Cerebellar cortex (tissue), 1 donor: ENCODE measurements at regions not wholly inside any gene's neighbourhood (a gene's known extent, or its start where the extent isn't known, plus 50 kb on each side); places are given as distances from the start of the nearest gene placed in this dataset.

Source experiments
- DNase-seq: peaks from one replicate; pipeline ENCODE4 v3.0.0-alpha.2; 2015; ENCODE audit warnings: low spot score

DNA sequence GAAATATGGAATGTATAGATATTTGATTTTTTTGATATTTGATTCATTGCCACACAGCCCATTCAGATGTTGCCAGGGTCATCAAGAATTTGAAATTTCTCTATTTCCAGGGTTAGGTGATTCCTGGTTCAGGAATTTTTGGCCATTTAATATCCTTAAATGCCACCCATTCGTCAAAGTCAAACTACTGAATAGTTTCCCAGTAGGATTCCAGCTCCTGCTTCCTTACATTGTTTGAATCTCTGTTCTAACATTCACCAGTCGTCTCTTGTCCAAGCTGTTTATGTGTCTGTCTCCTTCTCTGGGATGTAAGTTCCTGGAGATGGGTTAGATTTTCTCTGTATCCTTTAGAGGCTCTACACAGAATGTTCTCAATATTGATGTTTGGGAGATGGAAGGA is 124.9 kb upstream of the TLE3 start:
- no peak for DNase-seq

DNA sequence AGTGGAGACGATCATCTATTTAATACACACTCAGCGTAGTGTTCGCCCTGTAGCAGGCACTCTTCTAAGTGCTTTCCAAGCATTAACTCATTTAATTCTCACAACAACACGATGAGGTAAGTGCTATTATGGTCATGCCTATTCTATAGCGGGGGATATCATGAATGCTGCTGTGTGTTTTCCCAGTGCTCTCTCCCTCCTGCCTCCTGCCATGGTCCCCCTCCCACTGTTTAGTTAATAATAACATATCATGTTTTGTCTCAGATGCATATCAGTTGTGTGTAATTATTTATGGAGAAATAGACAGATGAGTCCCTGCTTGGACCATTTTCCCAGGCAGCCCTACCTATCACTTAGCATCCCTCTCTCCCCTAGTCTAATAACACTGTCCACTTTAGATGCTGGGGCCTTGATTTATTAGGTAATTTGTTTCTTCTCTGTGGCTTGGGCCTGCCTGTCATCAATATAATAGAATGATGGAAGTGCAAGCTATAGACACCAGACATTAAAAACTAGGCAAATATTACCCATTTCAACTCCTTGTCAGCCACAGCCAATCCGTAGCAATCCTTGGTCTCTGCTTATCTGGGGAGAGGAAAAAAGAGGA is 122.9 kb upstream of the TLE3 start:
- DNase-seq: no peak

DNA sequence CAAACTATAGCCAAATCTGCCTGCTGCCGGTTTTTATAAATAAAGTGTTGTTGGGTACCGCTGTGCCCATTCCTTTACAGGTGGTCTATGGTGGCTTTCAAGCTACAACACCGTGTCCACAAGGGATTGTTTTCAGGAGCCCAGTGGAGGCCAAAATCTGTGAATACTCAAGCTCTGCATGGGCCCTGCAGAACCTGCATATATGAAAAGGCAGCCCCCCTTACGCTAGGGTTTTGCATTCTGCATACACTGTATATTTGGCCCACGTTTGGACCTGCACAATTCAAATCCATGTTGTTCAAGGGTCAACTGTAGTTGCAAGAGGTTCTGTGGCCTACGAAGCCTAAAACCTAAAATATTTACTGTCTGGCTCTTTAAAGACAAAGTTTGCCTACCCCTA is 122.2 kb upstream of the TLE3 start:
- DNase-seq: no peak

DNA sequence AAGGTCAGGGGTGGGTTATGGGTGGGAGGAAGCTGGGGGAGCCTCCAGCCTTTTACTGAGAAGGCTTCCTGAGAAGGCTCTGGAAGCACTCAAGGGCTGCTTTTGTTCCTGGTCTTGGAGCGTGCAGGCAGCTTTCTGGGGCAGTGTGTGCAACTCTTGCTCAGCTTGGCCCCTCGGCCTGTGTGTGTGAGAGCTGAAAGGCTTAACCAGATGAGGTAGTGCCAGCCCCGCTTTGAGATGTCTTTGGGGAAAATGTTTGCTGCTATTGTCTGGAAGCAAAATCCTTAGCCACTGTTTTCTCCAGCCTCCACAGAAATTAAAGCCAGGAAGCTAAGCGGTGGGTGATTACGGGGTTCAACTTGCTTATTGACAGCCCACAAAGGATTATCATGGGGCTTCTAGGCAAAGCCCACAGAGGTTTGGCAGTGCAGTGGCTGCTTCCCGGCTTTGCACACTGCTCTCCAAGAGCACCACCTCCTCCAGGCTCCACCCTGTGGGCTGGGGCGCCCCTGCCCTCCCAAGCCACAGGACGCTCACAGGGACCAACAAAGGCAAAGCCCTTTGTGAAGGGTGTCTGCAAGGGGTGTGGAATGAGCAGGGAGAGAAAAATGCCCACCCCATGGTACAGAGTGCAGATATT is 121.7 kb upstream of the TLE3 start:
- DNase-seq: no peak

DNA sequence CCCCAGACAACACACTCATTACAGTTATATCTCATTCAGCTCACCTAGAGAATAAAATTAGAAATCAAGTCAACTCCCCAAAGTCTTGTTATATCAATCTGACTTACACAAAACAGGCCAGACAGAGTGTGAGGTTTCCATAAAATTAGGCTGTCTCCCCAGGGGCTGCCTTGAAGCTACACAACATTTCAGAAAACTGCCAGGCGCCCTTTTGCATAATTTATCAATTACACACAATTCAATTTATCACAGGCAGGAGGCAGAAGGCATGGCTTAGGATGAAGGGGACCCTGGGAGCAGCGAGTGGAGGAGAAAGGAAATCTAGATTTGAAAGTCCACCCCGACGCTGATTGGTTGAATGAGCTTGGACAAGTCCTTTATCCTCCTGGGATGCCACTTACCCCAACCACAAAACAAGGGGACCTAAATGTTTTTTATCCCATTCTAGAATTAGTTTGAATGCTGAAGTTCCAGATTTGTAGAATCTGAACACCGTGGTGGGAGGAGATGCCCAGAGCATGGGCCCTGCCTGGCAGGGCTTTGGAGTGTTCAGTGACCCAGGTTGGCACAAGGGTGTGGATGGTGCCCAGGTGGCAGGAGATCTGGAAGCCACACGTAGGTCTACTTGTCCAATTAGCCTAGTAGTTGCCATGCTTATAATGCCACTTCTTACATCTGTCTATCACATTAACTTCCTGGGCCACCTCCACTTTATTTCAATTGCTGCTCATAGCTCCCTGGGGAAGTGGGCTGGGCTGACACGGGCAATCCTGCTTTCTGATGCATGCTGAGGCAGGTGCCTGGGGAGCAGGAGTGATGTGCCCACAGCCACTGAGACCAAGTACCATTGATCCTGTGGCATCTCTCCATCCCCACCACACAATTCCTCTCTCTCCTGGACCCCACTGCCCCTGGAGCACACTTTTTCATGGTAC is 119.8 kb upstream of the TLE3 start:
- no peak for DNase-seq

DNA sequence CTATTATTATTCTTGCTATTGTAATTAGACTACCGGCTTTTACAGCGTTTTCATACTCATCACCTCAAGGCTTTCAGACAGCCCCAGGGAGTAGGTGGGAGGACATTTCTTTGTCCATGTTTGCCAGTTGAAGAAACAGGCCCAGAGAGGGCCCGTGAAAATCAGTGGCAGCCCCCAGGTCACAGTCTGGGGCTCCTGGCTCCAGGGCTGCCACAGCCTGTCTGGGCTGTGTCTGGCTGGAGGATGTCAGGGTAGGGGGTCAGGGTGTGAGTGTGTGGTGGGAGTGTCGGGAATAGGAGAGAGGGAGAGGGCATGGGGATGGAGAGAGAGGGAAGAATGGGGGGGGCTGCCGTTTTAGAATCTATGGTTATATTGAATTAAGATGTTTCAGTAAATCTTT is 118.2 kb upstream of the TLE3 start:
- DNase-seq: no peak

DNA sequence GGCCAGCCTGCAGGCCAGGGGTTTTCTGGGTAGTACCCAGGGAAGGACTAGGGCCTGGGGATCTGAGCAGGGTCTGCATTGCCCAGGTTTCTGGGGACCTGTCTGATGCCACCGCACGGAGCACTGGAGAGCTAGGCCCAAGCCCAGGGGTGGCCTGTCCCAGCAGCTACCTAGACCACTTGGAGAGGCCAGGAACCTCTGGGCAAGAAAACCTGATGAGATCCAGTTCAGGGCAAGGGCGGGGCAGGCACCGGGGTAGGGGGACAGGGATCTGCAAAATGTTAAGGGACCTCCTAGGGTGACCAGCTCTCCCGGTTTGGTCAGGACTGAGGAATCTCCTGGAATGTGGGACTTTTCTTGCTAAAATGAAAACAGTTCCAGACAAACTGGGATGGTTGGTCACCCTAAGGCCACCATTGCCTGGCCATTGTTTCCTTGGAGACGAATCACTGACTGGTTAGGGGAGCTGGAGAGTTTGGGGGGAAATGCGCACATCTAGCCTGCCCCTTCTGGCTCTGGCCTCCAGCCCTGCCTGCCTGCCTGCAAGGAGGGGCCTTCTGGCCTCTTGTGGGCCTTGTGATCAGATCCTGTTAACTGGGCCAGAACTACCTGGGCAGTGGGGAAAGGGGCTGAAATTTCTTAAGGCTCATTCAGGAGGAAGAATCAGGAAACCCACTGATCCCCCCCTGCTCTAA is 117.4 kb upstream of the TLE3 start:
- no peak for DNase-seq

DNA sequence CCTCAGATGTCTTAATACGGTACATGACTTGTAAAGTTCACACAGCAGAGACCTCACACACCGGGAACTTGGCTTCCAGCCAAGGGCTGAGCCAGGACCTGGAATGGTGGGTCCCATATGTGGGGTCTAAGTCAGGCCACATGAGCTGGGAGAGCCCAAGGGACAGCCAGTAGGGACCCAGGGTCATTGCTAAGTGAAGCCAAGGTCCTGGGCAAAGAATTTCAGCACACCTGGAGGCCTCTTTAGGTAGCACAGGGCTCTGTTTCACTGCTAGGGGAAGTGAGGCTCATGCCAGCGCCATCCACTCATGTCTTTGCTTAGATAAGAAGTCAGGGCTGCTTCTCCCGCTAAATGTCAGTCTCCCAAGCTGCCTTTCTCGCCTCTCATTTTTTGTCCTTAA is 116.6 kb upstream of the TLE3 start:
- DNase-seq: no peak

DNA sequence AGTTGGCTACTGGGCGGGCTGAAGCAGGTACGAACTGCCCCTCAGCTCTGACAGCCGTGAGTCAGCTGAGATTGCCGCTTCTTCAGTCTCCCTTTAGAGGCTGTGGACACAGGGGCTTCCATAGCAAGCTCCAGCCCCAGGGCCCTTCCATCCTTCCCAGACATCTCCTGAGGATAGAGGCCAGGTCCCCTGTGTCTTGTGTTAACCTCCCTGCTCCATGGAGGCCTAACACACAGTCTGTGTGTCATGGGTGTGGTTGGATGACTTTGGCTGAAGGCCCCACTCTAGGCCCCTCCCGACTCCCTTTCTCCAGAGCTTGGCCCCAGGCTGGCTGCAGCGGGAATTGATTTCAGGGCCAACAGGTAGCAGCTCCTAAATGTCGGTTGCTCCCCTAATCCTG is 116.1 kb upstream of the TLE3 start:
- DNase-seq: no peak

DNA sequence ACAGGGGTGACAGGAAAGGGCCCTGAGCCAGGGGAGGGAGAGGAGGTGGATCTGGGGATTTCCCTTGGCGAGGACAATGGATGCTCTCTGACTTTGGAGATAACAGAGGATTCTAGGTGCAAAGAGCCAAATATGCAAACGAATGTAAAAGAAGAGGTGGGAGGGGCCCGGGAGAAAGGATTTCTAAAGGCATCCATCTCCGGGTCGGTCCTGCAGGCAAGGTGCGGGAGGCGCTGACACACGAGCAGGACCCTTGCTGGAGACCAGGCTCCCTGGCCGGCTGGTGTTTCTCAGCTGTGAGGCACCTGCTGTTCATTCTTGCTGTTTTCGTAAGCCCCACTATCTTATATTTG is 115.2 kb upstream of the TLE3 start:
- DNase-seq: no peak

DNA sequence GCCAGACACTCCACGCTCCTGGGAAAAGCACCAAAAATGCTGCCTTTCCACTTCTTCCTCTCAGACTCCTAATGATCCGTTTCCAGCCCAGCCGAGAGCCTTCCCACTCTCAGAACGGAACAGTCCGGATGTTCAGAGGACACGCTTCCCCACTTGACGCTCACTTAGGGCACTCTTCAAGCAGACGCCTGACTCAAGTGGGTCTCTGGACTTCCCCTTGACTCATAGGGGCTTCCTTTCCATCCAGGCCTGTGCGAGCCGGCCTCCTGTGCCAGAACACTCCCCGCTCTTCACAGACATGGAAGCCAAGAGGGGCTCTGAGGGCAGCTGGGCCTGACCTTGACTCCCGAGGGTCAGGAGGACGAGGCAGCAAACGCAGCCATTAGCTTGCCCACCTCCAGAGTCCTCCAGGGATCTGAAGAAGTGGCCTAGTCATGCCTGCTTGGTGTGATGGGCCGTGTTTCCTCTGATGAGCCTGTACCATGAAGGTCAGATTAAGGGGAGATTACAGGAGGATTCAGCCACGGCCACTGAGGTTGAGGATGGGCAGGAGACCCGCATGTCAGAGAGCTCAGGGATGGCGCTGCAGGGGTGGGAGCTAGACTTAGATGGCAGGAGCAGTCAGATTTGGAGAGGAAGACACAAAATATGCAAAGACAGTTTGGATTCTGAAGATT is 114.7 kb upstream of the TLE3 start:
- no peak for DNase-seq

DNA sequence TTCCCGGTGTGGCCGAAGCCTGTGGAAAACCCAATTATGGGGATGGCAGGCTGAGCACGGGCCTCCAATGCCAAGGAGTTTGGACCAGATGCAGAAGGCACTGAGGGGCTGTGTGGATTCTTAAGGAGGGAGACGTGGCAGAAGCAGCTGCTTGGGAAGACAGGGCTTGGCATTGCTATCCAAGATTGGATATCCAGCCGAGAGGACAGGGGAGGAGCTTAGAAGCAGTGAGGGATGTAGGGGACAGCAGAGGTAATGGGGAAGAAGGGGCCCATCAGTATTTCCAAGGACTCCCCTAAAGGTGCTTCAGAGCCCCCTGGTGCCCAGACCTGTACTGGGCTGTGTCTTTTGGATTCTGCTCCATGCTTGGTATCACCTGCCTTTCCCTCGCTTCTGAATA is 112.8 kb upstream of the TLE3 start:
- DNase-seq: no peak

DNA sequence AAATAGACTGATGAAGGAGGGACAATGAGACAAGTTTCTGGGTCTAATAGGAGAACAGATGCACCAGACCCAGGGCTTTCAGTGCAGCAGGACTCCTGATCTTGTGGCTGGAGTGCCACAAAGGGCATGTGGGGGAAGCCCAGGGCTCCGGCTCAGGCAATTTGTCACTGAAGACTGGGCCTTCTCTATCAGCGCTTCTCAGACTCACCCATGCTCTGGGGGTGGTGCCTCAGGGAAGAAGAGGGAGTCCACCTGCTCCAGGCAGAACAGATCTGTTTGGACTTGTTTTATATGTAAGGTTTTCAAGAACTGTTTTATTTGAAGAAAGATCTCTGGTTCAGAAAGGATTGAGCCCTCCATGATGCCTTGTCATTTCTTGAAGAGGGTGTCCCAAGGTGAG is 112.4 kb upstream of the TLE3 start:
- no peak for DNase-seq

DNA sequence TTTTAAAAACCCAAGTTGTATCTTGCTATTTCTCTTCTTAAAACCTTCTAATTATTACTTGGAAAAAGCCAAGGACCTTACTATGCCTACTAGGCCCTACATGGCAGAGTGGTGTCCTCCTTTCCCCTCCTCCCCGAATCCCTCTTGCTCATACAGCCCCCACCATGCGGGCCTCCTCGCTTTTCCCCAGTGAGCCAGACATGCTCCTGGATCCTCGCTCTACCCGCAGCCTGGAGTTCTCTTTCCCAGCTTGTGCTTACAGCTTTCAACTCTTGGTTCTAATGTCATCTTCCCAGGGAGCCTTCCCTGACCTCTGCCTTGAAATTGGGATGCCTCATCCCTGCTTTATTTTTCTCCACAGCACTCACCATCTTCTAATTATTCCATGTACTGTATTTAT is 111.8 kb upstream of the TLE3 start:
- no peak for DNase-seq

DNA sequence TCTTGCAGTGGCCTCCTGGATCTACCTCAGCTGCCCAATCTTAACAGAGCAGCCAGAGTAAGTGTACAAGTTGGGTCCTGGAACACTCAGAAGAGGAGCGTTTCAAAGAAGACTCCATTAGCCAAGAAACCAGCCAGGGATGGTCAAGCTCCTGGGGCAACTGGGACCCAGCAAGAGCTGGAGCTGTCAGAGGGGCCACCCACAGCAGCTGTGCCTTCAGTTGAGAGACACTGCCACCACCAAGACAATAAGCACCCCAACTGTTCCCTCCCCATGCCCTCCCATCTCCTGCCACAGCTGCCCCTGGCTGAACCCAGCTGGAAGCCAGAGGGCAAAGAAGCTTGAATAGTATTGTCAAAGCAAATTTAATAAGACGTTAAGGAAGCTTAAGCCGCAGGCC is 110.6 kb upstream of the TLE3 start:
- no peak for DNase-seq

DNA sequence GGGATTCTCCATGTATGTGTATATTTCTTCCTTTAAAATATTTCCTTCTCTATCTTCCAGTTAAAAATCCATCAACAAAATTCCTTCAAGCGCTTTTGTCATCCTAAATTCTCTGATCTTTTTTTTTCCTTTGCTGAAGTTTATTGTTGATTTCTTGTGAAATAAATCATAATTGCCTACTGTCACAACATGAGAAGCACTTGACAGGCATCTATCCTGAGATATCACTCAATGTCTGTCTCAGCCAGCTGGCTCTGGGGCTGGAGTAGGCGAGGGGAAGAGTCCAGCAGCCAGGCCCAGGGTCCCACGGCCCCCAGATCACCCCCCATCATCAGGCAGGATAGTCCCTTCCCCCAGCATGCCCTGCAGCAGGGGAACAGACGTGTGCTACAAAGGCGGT is 109.0 kb upstream of the TLE3 start:
- DNase-seq: no peak

DNA sequence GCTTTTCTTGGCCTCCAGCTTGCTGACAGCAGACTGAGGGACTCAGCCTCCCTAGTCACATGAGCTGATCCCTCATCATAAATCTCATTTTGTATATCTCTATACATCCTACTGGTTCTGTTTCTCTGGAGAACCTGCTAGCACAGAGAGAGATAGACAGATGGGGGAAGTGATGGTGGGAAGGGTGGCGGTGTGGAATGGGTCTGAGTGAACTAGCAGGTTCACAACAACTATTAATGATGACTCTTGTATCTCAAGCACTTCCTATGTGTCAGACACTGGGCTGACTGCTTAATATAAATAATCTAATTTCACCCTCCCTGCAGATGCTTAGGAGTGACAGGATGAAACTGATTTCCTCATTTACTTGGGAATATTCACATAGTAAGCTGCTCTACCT is 106.9 kb upstream of the TLE3 start:
- no peak for DNase-seq

DNA sequence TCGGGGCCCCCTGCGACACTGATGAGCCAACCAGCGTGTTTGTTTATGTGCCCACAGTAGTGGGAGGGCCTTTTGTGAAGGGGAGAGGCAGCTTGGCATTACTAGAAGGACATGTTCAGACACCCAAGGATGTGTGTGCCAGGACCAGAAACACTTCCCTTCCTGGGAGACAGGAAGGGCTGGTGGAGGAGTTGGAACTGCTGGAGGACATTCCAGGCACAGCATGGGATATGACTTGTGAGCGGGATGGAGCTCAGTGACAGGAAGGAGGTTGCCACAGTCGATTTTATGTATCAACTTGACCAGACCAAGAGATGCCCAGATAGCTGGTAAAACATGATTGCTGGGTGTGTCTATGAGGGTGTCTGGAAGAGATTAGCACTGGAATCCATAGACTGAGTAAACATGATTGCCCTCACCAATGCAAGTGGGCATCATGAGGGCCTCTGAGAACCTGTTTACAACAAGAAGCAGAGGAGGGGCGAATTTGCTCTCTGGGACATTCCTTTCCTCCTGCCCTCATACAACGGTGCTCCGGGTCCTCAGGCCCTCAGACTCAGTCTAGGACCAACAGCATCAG is 106.4 kb upstream of the TLE3 start:
- no peak for DNase-seq

DNA sequence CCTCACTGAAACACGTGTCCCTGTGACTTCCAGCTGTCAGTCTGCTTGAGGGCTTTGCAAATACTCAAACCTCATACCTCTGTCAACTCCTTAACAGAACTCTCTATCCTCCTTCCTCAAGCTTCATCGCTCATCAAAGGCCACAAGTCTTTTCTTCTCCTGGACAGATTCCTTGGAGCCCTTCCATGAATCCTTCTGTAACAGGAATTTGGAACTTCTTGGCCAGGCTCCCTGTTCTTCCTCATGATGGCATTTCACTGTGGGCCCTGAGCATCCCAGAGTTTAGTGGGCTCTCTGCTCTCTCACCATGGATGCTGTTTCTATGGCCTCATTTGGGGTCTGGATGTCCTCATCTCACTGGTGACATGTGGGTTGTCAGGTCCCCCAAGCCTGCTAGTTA is 105.0 kb upstream of the TLE3 start:
- no peak for DNase-seq

DNA sequence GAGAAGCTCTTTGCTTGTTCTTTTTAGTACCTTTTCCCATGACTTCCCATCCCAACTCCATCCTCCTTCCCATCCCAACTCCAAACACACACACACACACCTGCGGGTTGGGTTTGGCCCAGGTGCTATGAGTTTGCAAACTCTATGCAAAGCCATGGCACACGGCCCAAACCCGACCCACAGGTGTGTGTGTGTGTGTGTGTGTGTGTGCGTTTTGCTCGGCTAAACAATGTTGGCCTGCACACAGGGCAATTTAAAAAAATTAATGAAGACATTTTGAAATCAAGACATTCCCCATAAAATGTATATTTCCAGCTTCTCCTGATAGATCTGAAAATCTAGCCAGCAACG is 103.7 kb upstream of the TLE3 start:
- no peak for DNase-seq

DNA sequence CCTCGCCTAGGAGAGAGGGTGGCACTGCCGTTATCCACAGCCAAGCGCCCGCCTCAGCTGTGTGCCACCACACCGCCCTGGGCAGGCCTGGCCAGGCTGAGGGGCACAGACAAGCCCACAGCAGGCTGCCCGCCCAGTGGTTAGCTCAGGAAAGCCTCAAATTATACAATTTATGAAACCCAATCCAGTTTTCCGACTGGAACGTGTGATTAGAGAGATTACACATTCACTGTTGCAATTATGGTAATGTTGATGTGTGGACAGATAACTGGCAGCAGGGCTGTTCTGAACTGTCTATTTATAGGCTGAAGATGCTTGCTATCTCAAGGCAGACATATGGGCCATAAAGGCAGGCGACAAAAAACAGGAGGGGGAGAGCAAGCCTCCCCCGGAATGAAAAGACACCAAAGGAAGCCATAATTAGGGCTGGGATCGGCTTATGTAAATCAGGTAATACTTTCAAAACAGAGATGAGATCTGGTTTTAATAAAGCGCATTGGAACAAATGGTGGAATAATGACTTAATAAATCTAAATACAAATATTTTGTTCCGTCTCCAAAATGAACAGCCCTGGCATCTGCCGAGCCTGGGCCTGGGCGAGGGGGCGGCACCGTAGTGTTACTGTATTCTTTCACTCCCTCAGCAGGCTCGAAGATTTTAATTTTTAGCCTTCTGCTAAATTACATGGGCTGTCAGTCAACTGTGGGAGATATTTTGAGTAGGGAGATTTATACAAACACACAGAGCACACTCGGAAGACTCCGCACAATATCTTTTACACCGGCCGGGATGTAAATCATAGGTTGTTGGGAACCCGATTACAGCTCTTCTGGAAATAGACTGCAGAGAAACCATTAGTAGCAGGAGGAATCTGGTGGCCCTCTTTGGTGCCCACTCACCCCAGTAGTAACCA is 103.1 kb upstream of the TLE3 start:
- peak; percentile 24 for DNase-seq
